Left hindlimb (tissue), 1 donor: ENCODE measurements at regions not wholly inside any gene's neighbourhood (a gene's known extent, or its start where the extent isn't known, plus 50 kb on each side); places are given as distances from the start of the nearest gene placed in this dataset.

ENCODE experiments used
- DNase-seq: peaks from one replicate; pipeline ENCODE4 v3.0.0-alpha.2; 2018

- DNase-seq, result peak; percentile 73
These were observed 329.3 kb upstream of the NOCT start for GRCh38 chr4:138686106-138686835.

DNA sequence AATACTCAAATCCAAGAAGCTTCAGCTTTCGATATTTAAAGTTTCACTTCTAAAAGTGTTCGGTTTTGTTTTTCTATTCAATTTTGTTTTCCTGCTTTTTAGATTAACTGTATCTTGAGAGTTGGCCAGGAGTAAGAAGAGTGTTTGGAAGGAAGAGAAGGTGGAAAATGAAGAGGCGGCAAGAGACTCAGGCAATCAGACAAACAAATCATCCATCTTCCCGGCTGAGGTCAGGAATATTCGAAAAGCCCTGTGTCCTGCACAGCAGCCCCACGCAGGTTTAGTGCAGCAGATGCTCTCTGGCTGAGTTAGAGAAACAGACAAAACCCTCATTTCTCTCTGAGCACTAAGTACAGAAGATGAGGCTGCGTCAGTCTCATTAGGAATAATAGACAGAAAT is 330.3 kb upstream of the NOCT start:
- DNase-seq, result no peak

DNA sequence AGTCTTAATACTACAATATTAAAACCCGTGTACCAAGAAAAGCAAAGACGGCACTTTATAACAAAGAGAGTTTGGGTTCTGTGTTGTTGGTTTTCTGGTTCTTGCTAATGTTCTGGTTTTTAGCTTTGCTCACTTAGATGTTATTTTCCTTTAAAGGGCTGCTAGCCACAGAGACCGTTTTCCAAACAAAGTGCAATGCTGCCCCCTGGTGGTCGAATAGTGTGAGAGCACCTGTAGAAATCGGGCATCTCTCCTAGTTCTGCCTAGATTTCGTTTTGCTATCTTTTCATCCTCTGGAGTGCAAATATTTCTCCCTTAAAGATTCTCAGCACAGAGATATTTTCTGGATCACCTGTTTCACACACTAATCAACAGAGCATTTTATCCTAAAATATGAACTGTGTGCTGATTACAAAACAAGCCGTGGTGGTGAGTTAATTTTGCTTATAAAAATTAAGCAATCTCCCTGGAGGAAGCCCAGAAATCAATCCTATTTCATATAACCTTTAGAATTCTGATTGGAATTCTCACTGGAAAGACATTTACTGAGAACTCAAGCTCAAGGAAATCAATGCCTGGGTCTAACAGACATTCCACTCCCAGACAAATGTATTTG is 334.5 kb upstream of the NOCT start:
- peak; percentile 84 for DNase-seq

DNA sequence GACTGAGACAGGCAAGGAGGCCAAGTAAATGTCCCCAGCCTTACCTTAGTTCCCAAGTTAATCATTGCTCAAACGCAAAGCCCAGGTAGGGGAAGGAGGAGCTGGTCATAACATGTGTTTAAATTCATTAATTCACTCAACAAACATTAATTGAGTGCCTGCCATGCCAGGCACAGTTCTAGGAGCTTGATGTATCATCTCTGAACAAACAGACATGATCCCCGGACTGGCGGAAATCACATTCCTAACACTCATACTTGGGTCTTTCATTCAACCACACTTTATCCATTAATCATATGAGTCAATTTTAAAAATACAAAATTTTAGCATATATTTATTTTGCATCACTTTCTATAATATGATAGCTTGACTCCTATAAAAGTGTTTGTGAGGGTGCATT is 335.3 kb upstream of the NOCT start:
- DNase-seq, result no peak

DNA sequence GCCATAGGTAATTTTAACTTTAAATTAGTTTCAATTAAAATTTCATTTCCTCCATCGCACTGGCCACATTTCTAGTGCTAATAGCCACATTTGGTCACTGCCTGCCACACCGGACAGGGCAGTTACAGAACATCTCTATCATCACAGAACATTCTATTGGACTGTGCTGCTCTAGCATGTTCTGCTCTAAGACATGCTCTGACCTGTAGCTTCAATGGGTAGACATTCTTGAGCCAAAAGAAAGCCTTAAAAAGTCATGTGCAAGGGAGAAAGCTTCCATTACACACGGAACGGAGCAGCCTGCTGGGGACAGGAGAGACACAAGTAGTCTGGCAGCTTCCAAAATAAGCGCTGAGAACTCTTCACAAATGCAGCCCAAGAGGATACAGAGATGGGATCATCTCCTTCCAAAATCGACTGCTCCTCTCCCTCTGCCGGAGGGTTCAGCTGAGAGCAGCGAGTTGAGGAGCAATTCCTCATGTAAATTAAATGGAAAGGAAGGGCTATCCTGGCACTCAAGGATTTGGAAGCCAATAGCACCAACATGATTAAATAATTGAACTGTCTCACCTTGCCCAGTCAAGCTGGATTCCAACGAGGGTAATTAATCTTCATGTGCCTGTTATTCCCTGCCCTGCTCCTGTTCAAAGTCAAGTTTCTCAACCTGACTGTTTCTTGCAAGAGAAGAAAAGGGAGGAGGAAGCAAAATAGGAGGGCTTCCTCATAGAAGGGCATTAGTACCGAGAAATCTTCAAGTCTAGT is 336.4 kb upstream of the NOCT start:
- no peak for DNase-seq

- no peak for DNase-seq
These were observed 337.8 kb upstream of the NOCT start for GRCh38 chr4:138677748-138678147.

DNA sequence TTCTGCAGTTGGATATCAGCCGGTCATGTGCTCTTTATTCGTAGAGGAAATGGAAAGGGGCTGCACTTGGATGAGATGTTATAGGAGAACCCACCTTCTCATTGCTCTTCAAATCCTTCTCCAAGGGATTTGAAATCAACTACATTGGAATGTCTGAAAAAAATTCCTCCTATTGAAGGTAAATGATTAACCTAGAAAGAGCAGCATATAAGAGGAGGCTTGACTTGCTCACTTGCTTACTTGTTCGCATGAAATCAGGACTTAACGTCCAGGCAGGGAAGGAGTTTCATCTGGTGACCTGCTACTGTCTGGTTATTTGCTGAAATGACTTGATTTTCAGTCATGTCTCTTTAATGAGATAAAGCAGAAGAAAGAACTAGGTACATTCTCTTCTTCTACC is 338.4 kb upstream of the NOCT start:
- DNase-seq, result no peak

DNA sequence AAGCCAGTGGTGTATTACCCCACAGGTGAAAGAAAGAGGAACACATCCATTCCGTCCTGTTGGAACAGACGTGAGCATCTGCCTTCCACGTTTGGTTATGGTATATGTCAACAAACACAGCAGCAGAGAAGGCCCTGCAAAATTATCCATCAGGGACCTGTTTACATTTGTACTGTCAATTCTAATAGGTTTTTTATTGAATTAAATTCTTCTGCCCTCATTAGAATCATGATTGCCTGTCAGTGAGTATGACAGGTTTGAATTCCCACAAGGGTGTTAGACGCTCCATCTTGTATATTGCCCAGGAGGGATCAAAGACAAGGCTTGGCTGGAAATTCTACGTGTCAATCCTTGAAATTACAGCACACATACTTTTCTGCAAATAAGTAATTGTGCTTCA is 339.9 kb upstream of the NOCT start:
- DNase-seq, result no peak

- no peak for DNase-seq
These were observed 341.4 kb upstream of the NOCT start for GRCh38 chr4:138674209-138674608.

- DNase-seq, result no peak
These were observed 342.5 kb upstream of the NOCT start for GRCh38 chr4:138673053-138673452.

GRCh38 chr4:138672393-138672976 is 343.1 kb upstream of the NOCT start:
- no peak for DNase-seq

DNA sequence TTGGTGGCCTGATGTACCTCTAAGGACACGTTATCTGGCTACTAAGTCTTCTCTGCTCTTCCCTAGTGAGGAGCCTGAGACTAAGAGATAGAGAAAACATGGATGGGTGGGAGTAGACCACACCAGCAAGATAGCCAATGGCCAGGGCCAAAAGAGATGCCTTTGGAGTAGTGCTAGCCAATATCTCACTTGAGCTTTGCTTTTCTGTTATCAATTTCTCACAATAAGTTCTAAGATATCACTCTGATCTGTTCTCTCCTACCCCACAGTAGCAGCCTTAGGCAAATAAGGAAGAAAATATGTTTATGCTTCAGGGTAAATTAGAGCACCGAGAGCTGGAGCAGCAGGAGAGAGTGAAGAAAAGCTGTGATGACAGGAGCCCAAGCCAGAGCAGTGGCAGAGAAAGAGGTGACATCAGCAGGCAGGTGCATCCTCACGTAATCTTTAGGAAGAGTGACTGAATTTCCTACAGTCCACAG is 343.9 kb upstream of the NOCT start:
- DNase-seq, result no peak

GRCh38 chr4:138671106-138671505 is 344.5 kb upstream of the NOCT start:
- DNase-seq, result no peak

DNA sequence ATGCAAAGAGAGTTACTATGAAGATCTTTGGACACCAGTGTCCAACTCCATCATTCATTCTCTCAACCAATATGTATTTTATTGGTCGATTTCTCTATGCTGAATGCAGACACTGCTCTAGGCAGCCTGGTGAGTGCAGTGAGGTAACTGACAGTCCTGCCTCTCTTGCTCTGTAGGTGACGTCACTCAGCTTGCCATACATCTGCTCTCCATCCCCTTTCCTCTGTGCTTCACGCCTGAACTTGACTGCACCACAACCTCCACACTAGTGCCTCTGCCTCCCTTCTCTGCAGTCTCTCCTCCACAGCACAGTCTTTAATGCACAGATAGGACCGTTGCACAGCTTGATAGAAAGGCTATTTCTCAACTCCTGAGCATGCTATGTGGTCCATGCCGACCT is 344.9 kb upstream of the NOCT start:
- no peak for DNase-seq

DNA sequence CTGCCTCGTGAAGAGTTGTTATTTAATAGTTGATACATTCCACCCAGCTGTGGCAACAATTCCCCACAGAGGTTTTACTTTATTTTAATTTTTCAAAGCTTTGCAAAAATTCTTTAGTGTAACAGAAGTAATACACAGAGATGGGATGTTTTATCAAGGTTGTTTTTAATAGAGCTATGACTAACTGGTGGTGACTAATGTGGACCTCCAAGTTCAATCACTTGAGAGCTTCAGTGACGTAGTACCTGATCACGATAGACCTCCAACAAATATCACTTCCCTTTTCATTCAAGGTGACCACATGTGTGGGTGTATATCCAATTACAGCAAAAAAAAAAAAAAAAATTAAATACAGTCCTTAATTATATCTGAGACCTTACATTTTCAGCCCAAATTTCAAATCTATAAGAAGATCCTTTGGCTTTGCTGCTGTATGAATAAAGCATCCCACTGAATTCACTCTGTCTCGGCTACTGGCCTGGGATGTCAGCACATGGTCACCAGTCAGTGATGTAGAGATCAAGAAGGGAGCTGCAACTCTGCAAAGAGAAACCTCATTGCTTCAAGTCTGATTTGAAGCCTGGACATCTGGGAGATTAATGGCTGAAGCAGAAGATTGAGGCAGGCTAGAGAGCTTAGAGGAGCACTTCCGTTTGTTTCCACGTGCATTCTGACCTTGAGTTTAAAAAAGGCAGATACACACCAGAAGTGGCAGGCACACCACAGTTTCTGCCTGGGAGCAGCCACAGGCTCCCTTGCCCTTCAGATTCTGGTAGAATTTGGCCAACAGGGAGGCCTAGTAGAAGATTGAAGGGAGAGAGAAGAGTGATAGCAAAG is 345.9 kb upstream of the NOCT start:
- no peak for DNase-seq

DNA sequence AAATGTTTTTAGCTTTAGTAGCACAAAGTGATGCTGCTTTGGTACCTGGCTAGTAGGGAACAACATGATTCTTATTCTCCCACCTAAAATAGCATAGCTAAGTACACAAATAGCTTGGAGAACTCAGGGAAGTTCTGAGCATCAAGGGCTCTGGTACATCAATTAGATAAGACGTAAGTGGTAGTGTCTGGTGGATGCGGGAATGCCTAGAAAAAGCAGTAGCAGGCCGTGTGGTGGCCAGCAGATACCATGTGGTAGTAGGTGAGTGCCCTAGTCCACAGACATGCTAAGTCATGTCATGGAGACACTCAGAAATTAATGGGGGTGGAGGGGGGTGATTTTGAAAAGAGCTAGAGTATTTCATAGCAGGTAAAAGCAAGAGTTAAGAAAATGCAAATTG is 347.3 kb upstream of the NOCT start:
- DNase-seq, result no peak

GRCh38 chr4:138666366-138666765 is 349.2 kb upstream of the NOCT start:
- DNase-seq, result no peak

DNA sequence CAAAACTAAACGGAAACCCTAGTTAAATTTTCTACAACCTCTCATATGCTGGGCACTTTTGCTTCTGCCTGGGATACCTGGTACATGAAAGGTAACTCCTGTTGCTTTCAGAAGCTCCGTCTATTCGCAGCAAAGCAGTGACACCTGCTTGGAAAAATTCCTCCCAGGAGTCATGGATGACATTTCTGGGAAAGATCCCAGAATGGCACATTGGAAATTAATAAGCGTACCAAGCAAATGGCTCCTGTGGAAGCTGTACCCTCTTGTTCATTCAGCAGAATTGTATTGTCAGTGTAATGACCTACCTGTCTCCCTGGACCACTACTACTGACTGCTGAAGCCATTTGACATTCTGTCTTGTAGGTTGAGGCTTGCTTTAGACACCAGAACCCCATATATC is 349.7 kb upstream of the NOCT start:
- no peak for DNase-seq

DNA sequence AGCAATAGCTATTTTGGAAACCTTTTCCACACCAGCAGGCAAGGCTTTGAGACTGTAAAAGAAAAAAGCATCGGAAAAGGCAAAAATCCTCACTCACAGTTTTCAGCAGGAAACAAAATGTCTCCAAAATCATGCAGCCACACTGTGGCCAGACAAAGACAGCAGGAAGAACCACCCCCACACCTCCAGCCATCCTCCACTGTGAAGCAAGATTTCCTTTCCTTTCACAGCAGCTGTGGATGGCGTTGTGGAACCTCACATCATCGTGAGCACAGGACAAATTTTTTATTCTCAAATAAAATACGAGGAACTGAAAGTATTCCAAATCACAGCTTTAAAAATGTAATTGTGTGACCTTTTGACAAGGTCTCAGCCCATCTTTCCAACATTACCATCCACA is 351.7 kb upstream of the NOCT start:
- DNase-seq, result no peak

DNA sequence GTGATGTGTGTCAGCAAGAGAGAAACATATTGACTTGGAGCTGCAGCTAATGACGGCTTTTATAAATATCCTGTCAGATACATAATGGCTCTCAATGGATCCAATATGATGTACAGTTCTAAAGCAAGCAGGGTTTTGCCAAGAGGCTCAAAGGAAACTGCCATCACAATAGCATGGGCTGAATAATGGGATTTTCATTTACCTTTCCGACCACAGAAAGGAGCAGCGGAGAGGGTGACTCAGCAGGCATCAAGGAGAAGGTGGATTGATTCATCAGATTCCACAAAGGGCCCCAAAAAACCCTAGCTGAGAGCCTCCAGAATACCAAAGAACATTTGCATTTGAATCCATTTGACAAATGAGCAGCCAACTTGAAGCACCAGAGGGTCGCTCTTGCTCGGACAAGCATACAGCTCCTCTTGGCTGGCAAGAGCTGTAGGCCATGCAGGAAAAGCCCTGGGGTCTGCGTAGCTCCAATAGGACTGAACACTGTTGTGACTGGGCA is 355.7 kb upstream of the NOCT start:
- no peak for DNase-seq

- no peak for DNase-seq
These were observed 356.4 kb upstream of the NOCT start for GRCh38 chr4:138659037-138659811.

- DNase-seq, result no peak
These were observed 357.1 kb upstream of the NOCT start for GRCh38 chr4:138658518-138658917.
